ENCODE measurements at regions not wholly inside any gene's neighbourhood (a gene's known extent, or its start where the extent isn't known, plus 50 kb on each side); places are given as distances from the start of the nearest gene placed in this dataset.

DNA sequence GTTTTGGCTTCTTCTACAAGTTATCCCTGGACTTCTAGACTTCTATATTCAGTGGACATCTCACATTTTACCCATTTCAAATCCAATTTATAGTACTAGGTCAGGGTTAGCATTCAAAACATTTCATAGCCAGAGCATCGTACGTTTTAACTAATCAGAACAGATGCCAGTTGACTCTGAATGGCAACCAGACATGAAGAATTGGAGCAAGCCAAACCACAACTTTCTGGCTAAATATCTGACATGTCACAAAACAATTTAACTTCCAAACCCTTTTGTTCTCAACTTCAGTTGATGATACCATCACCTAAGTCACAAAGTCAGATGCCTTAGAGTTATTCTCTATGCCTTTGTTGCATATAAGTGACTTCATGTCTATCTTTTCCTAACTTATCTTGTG is 1105.7 kb downstream of the XPNPEP1 start:
- no peaks in the 10 kb centered on the region for H3K4me1 ChIP-seq (ENCODE audit: control insufficient read depth, extremely low read depth, insufficient read depth, low read length)
- no peaks in the 10 kb centered on the region for H3K9me3 ChIP-seq (ENCODE audit: control insufficient read depth, insufficient read depth, low read depth, low read length)
- no peak overlapping the region for H3K9ac ChIP-seq (ENCODE audit: insufficient read depth, low read length)
- H3K27ac ChIP-seq (ENCODE audit: insufficient read depth, low read length), result no peak overlapping the region
- TF ChIP-seq EZH2 (IDR thresholded peaks at IDR 0.05; ENCODE audit: low read length, missing control alignments), result no peak
- DNase-seq (ENCODE audit: low read depth in 2 of 2), result peak in 1 of 2 donors; percentile 45
- no peak overlapping the region for H2AFZ ChIP-seq (ENCODE audit: low read length)
- no peaks in the 10 kb centered on the region for H3K79me2 ChIP-seq (ENCODE audit: control insufficient read depth, insufficient read depth, low read length)
- H3K27me3 ChIP-seq (ENCODE audit: control insufficient read depth, insufficient read depth, low read length), result no peaks in the 10 kb centered on the region
- H3K4me3 ChIP-seq (replicated peaks in 1 of 4; ENCODE audit: control extremely low read depth in 1 of 4, insufficient read depth in 1 of 4, low read depth in 3 of 4, low read length in 4 of 4), result no peak overlapping the region
- H3K36me3 ChIP-seq (ENCODE audit: control insufficient read depth, insufficient read depth, low read length), result no peaks in the 10 kb centered on the region
- H4K20me1 ChIP-seq (ENCODE audit: control insufficient read depth, extremely low read depth, insufficient read depth, low read length), result no peaks in the 10 kb centered on the region
- no peak overlapping the region for H3K4me2 ChIP-seq (ENCODE audit: extremely low read depth, insufficient read depth, low read length)

DNA sequence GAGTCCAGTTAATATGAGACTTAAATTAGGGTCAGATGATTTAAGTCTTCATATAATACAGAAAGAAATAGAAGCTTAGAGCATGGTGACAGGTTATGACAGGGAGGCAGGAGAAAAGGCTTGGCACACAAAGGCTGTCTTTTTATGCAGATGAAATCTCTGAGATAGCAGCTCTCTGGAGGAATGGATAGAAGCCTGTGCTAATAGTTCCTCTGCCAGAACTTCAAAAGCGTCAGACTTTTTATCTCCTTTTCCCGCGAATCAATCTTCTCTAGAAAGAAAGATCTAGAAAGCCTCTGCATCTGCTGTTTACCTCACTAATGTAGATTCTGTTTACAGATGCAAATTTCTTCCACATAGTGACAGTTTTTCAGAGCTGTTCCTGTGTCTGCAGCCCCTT is 1106.2 kb downstream of the XPNPEP1 start:
- Histone ChIP-seq H3K4me2 (ENCODE audit: extremely low read depth, insufficient read depth, low read length) (no peak overlapping the region), H3K27me3 (ENCODE audit: control insufficient read depth, insufficient read depth, low read length) (no peaks in the 10 kb centered on the region), H3K27ac (ENCODE audit: insufficient read depth, low read length) (no peak overlapping the region), H3K79me2 (ENCODE audit: control insufficient read depth, insufficient read depth, low read length) (no peaks in the 10 kb centered on the region), H3K4me1 (ENCODE audit: control insufficient read depth, extremely low read depth, insufficient read depth, low read length) (no peaks in the 10 kb centered on the region), H3K36me3 (ENCODE audit: control insufficient read depth, insufficient read depth, low read length) (no peaks in the 10 kb centered on the region), H3K9me3 (ENCODE audit: control insufficient read depth, insufficient read depth, low read depth, low read length) (no peaks in the 10 kb centered on the region), H4K20me1 (ENCODE audit: control insufficient read depth, extremely low read depth, insufficient read depth, low read length) (no peaks in the 10 kb centered on the region), H2AFZ (ENCODE audit: low read length) (no peak overlapping the region), H3K4me3 (replicated peaks in 1 of 4; ENCODE audit: control extremely low read depth in 1 of 4, insufficient read depth in 1 of 4, low read depth in 3 of 4, low read length in 4 of 4) (no peak overlapping the region), H3K9ac (ENCODE audit: insufficient read depth, low read length) (no peak overlapping the region)
- DNase-seq (ENCODE audit: low read depth in 2 of 2), result no peak
- TF ChIP-seq, protein P1, sequence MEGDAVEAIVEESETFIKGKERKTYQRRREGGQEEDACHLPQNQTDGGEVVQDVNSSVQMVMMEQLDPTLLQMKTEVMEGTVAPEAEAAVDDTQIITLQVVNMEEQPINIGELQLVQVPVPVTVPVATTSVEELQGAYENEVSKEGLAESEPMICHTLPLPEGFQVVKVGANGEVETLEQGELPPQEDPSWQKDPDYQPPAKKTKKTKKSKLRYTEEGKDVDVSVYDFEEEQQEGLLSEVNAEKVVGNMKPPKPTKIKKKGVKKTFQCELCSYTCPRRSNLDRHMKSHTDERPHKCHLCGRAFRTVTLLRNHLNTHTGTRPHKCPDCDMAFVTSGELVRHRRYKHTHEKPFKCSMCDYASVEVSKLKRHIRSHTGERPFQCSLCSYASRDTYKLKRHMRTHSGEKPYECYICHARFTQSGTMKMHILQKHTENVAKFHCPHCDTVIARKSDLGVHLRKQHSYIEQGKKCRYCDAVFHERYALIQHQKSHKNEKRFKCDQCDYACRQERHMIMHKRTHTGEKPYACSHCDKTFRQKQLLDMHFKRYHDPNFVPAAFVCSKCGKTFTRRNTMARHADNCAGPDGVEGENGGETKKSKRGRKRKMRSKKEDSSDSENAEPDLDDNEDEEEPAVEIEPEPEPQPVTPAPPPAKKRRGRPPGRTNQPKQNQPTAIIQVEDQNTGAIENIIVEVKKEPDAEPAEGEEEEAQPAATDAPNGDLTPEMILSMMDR (conservative IDR thresholded peaks at IDR 0.05 in 1 of 2, IDR thresholded peaks at IDR 0.05 in 1 of 2; ENCODE audit: low read depth in 1 of 2, low read length in 2 of 2), result no peak
- TF ChIP-seq EZH2 (IDR thresholded peaks at IDR 0.05; ENCODE audit: low read length, missing control alignments), result no peak

DNA sequence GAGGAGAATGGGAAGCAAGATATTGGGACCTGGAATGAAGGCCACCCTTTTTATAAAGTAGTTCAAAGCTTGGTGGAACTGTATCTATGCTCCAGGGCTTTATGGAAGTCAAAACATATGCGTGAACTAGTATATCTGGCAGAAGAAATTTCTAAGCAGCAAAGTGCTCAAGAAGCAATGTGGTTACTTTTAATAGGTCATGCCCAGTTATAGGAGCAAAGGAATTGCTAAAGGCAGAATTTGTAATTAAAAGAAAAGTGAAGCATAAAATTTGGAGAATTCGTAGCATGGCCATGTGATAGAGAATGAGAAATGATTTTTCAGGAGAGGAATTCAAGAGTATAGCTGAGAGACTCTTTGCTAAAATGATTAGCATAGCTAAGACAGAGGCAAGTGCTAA is 1110.4 kb downstream of the XPNPEP1 start:
- H4K20me1 ChIP-seq (ENCODE audit: control insufficient read depth, extremely low read depth, insufficient read depth, low read length), result no peaks in the 10 kb centered on the region
- no peak for DNase-seq (ENCODE audit: low read depth in 2 of 2)
- H3K9me3 ChIP-seq (ENCODE audit: control insufficient read depth, insufficient read depth, low read depth, low read length), result no peaks in the 10 kb centered on the region
- H3K4me3 ChIP-seq (replicated peaks in 1 of 4; ENCODE audit: control extremely low read depth in 1 of 4, insufficient read depth in 1 of 4, low read depth in 3 of 4, low read length in 4 of 4), result no peak overlapping the region
- H3K27ac ChIP-seq (ENCODE audit: insufficient read depth, low read length), result no peak overlapping the region
- H2AFZ ChIP-seq (ENCODE audit: low read length), result no peak overlapping the region
- no peak overlapping the region for H3K4me2 ChIP-seq (ENCODE audit: extremely low read depth, insufficient read depth, low read length)
- no peaks in the 10 kb centered on the region for H3K36me3 ChIP-seq (ENCODE audit: control insufficient read depth, insufficient read depth, low read length)
- H3K27me3 ChIP-seq (ENCODE audit: control insufficient read depth, insufficient read depth, low read length), result no peaks in the 10 kb centered on the region
- H3K79me2 ChIP-seq (ENCODE audit: control insufficient read depth, insufficient read depth, low read length), result no peaks in the 10 kb centered on the region
- no peak for TF ChIP-seq EZH2 (IDR thresholded peaks at IDR 0.05; ENCODE audit: low read length, missing control alignments)
- TF ChIP-seq, protein P1 (conservative IDR thresholded peaks at IDR 0.05 in 1 of 2, IDR thresholded peaks at IDR 0.05 in 1 of 2; ENCODE audit: low read depth in 1 of 2, low read length in 2 of 2), result no peak
- H3K9ac ChIP-seq (ENCODE audit: insufficient read depth, low read length), result no peak overlapping the region
- H3K4me1 ChIP-seq (ENCODE audit: control insufficient read depth, extremely low read depth, insufficient read depth, low read length), result no peaks in the 10 kb centered on the region

All from fibroblast of lung (primary cell).